Lung (tissue), 11 donors: ENCODE measurements at regions not wholly inside any gene's neighbourhood (a gene's known extent, or its start where the extent isn't known, plus 50 kb on each side); places are given as distances from the start of the nearest gene placed in this dataset.
"Not testable (repeated sequence)": the region's sequence is repeated elsewhere in the genome, so short reads cannot be mapped to it uniquely, and the experiment has no call there.

ENCODE experiments used
- ATAC-seq: fragments of 200-7000 bp; cut with Tn5 transposase; one replicate; pipeline ENCODE4 v1.9.1; 2020; ENCODE audit warnings: moderate number of reproducible peaks; ENCODE audit not compliant: insufficient read depth, low FRiP score
- DNase-seq, 3 donors: peaks; one replicate each; pipeline ENCODE4 v3.0.0-alpha.2; 2013 to 2017
- H3K27ac ChIP-seq, 2 donors: one replicate each; pipeline ENCODE4 v1.5.1; 2013; ENCODE audit warnings: mild to moderate bottlenecking in 2 of 2, moderate library complexity in 2 of 2, control low read depth in 1 of 2, inconsistent platforms in 1 of 2, low read depth in 1 of 2, low read length in 1 of 2
- H3K27me3 ChIP-seq, 3 donors: one replicate each; pipeline ENCODE4 v1.5.1; 2013; ENCODE audit warnings: low read length in 2 of 3; ENCODE audit not compliant: control insufficient read depth in 3 of 3, insufficient read depth in 3 of 3
- H3K36me3 ChIP-seq, 4 donors: one replicate each; pipeline ENCODE4 v1.5.1; 2013; ENCODE audit warnings: low read length in 4 of 4, mild to moderate bottlenecking in 1 of 4, moderate library complexity in 1 of 4; ENCODE audit not compliant: control insufficient read depth in 4 of 4, insufficient read depth in 4 of 4
- H3K4me1 ChIP-seq, 5 donors: one replicate each; pipeline ENCODE4 v1.5.1; 2013; ENCODE audit warnings: low read length in 5 of 5, mild to moderate bottlenecking in 2 of 5, moderate library complexity in 1 of 5; ENCODE audit not compliant: control insufficient read depth in 5 of 5, insufficient read depth in 5 of 5
- H3K4me3 ChIP-seq: one replicate; pipeline ENCODE4 v1.5.1; 2013; ENCODE audit warnings: mild to moderate bottlenecking, control low read depth, moderate library complexity
- H3K9ac ChIP-seq, 2 donors: one replicate each; pipeline ENCODE4 v1.5.1; 2013; ENCODE audit warnings: low read length in 2 of 2, control low read depth in 1 of 2; ENCODE audit not compliant: insufficient read depth in 1 of 2
- H3K9me3 ChIP-seq, 4 donors: one replicate each; pipeline ENCODE4 v1.5.1; 2013; ENCODE audit warnings: low read length in 3 of 4, mild to moderate bottlenecking in 1 of 4, moderate library complexity in 1 of 4; ENCODE audit not compliant: control insufficient read depth in 4 of 4, insufficient read depth in 3 of 4
- WGBS, 2 donors: extraction: QIAGEN DNeasy Blood & Tissue Kit; methylation state at CpG; one replicate each; pipeline ENCODE4 v1.1.7; 2013; 5-methylcytosine and 5-hydroxymethylcytosine counted together
- TF ChIP-seq, protein P1 (sequence below): IDR thresholded peaks from 2 replicates; pipeline ENCODE4 v1.5.1; 2012; ENCODE audit warnings: mild to moderate bottlenecking; ENCODE audit errors: control extremely low read depth, extremely low read depth
- donor health status: control.
- donor health status: control.
- donor health status: Bipolar disorder and iron deficiency.
- donor health status: healthy.
- donor health status: DM: yes; HTN: yes; CAD: no.

DNA sequence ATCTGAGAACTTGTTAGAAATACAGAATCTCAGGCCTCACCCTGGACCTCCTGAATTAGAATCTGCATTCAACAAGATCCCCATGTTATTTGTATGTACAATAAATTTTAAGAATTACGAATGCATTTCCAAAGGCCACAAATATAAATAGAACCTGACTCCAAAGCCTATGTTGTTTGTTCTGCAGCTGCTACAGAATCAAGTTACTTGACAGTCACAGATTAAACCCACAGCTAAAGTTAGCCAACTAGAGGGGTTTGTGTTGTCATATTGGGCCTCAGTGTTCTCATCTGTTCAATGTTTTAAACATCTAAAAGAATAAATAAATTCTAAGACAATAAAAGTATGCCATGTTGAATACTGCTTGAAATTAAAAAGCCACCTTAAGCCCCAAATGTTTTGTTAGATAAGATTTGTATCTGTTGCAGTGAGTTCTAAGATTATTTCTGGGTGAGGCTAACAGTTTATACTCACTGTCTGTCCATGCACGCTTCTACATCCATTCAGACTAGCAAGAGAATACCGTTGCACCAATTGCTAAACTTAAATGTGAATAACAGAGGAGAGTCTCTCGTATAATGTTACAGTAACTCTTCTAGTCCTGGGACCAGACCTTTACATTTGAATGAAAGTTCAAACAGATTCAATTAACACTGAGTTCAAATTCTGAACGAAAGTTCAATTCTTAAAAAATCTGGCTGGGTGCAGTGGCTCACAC is 200.4 kb downstream of the MEMO1 start:
- no peaks in the 10 kb centered on the region for H3K36me3 ChIP-seq
- H3K9me3 ChIP-seq, result peaks cover 0 to 5% (median 0%) of the 10 kb centered on the region in 4 donors
- H3K27me3 ChIP-seq, result no peaks in the 10 kb centered on the region
- no peak for DNase-seq
- TF ChIP-seq, protein P1, sequence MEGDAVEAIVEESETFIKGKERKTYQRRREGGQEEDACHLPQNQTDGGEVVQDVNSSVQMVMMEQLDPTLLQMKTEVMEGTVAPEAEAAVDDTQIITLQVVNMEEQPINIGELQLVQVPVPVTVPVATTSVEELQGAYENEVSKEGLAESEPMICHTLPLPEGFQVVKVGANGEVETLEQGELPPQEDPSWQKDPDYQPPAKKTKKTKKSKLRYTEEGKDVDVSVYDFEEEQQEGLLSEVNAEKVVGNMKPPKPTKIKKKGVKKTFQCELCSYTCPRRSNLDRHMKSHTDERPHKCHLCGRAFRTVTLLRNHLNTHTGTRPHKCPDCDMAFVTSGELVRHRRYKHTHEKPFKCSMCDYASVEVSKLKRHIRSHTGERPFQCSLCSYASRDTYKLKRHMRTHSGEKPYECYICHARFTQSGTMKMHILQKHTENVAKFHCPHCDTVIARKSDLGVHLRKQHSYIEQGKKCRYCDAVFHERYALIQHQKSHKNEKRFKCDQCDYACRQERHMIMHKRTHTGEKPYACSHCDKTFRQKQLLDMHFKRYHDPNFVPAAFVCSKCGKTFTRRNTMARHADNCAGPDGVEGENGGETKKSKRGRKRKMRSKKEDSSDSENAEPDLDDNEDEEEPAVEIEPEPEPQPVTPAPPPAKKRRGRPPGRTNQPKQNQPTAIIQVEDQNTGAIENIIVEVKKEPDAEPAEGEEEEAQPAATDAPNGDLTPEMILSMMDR, result no peak
- no peak overlapping the region for H3K27ac ChIP-seq
- 65 to 71% methylated on average over 5 of the region's 5 CpGs for WGBS, 2 donors
- no peaks in the 10 kb centered on the region for H3K4me1 ChIP-seq
- no peak overlapping the region for H3K9ac ChIP-seq
- H3K4me3 ChIP-seq, result no peak overlapping the region
- no peak for ATAC-seq

DNA sequence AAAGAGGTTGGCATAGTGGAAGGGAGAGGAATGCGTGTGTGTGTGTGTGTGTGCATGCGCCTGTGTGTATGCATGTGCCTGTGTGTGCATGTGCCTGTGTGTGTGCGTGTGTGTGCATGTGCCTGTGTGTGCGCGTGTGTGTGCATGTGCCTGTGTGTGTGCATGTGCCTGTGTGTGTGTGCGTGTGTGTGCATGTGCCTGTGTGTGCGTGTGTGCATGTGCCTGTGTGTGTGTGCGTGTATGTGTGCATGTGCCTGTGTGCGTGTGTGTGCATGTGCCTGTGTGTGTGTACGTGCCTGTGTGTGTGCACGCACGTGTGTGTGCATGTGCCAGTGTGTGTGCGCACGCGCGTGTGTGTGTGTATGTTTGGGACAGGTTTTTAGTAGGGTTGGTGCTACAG is 205.1 kb downstream of the MEMO1 start:
- ATAC-seq, result no peak
- WGBS, 2 donors, result 85 to 87% methylated on average over 16 of the region's 16 CpGs

DNA sequence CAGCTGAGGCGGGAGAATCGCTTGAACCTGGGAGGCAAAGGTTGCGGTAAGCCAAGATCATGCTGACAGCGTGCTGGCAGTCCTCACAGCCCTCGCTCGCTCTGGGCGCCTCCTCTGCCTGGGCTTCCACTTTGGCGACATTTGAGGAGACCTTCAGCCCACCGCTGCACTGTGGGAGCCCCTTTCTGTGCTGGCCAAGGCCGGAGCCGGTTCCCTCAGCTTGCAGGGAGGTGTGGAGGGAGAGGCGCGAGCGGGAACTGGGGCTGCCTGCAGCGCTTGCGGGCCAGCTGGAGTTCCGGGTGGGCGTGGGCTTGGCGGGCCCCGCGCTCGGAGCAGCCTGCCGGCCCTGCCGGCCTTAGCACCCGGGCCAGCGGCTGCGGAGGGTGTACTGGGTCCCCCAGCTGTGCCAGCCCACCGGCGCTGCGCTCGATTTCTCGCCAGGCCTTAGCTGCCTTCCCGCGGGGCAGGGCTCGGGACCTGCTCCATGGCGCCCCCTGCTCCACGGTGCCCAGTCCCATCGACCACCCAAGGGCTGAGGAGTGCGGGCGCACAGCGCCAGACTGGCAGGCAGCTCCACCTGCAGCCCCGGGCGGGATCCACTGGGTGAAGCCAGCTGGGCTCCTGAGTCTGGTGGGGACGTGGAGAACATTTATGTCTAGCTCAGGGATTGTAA is 207.2 kb downstream of the MEMO1 start:
- not testable (repeated sequence) for H3K36me3 ChIP-seq, ATAC-seq, H3K9ac ChIP-seq, H3K4me1 ChIP-seq, DNase-seq, H3K4me3 ChIP-seq, H3K27me3 ChIP-seq, H3K9me3 ChIP-seq, H3K27ac ChIP-seq
- 59 to 66% methylated on average over 44 of the region's 44 CpGs for WGBS, 2 donors

More for the DNA sequence above, 205.1 kb downstream of the MEMO1 start:
- no peaks in the 10 kb centered on the region for H3K27me3 ChIP-seq
- H3K27ac ChIP-seq, result no peak overlapping the region
- TF ChIP-seq, protein P1, result no peak
- peaks cover 0 to 6% (median 0%) of the 10 kb centered on the region in 4 donors for H3K9me3 ChIP-seq
- peaks cover 0 to 1% (median 0%) of the 10 kb centered on the region in 5 donors for H3K4me1 ChIP-seq
- H3K4me3 ChIP-seq, result no peak overlapping the region
- DNase-seq, result no peak
- H3K36me3 ChIP-seq, result no peaks in the 10 kb centered on the region
- H3K9ac ChIP-seq, result no peak overlapping the region

DNA sequence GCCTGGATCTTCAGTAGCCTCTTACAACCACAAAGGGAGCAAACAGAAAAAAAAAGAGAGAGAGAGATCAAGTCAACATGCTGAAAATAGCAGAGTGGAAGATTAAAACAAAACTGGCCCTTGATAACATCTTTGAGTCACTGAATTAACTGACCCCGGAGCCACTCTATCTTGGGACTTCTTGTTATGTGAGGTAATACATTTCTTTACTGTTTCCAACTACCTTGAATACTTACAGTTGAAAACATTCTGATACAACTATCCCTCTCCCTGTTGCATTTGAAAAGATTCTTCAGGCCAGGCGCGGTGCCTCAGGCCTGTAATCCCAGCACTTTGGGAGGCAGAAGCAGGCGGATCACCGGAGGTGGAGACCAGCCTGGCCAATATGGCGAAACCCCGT is 208.1 kb downstream of the MEMO1 start:
- H3K36me3 ChIP-seq, result no peaks in the 10 kb centered on the region
- H3K27me3 ChIP-seq, result no peaks in the 10 kb centered on the region
- H3K9ac ChIP-seq, result no peak overlapping the region
- no peak overlapping the region for H3K4me3 ChIP-seq
- no peak overlapping the region for H3K27ac ChIP-seq
- DNase-seq (no peak), ATAC-seq (no peak)
- peaks cover 0 to 1% (median 0%) of the 10 kb centered on the region in 5 donors for H3K4me1 ChIP-seq
- peaks cover 0 to 6% (median 0%) of the 10 kb centered on the region in 4 donors for H3K9me3 ChIP-seq
- TF ChIP-seq, protein P1, result no peak
- 96 to 98% methylated on average over 7 of the region's 7 CpGs for WGBS, 2 donors

DNA sequence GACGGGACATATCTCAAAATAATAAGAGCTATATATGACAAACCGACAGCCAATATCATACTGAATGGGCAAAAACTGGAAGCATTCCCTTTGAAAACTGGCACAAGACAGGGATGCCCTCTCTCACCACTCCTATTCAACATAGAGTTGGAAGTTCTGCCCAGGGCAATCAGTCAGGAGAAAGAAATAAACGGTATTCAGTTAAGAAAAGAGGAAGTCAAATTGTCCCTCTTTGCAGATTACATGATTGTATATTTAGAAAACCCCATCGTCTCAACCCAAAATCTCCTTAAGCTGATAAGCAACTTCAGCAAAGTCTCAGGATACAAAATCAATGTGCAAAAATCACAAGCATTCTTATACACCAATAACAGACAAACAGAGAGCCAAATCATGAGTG is 211.5 kb downstream of the MEMO1 start:
- DNase-seq, H3K27me3 ChIP-seq: not testable (repeated sequence)
- WGBS, 2 donors, result 63 to 80% methylated on average over 4 of the region's 4 CpGs

More for the DNA sequence above, 211.5 kb downstream of the MEMO1 start:
- not testable (repeated sequence) for H3K4me3 ChIP-seq, ATAC-seq, H3K4me1 ChIP-seq, H3K36me3 ChIP-seq, H3K27ac ChIP-seq, H3K9ac ChIP-seq, H3K9me3 ChIP-seq
